DMS153 treated with DMSO at 0.1 percent for 48 hours (cell line): ENCODE measurements at regions not wholly inside any gene's neighbourhood (a gene's known extent, or its start where the extent isn't known, plus 50 kb on each side); places are given as distances from the start of the nearest gene placed in this dataset.

Source experiments
- DNase-seq: peaks from one replicate; lab custom pipeline; 2025; ENCODE audit not compliant: unreplicated experiment; lab: John Stamatoyannopoulos, UW

GRCh38 chr10:3980660-3981059 lies 195.7 kb upstream of the KLF6 start:
- DNase-seq, result no peak

GRCh38 chr10:3980144-3980543 lies 195.1 kb upstream of the KLF6 start:
- DNase-seq, result no peak

DNA sequence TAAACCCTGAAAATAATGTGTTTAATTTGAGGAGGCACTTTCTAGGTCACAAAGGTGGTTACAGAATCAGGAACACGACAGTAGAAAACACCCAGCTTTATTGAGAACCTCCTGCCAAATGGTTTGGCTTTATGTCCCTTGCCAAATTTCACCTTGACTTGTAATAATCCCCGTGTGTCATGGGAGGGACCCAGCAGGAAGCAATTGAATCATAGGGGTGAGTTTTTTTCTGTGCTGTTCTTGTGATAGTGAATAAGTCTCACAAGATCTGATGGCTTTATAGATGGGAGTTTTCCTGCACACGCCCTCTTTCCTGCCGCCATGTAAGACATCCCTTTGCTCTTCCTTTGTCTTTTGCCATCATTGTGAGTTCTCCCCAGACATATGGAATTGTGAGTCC lies 193.8 kb upstream of the KLF6 start:
- no peak for DNase-seq

DNA sequence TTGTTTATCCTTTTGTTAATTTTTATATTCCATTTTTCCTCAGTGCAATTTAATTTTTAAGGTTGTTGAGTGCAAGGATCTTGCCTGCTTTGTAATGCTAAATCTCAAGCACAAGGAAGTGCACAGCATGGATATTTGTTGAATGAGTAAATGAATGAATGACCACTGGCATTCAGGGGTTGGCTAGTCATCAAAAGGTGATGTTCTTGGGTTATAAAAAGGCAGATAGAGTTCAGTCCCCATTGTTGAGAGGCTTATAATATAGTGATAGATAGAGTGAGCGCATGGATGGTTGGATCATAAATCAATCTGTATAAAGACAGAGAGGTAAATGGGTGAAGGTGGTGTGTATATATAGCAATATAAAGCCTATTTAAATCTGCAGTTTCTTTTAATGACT lies 193.2 kb upstream of the KLF6 start:
- no peak for DNase-seq

DNA sequence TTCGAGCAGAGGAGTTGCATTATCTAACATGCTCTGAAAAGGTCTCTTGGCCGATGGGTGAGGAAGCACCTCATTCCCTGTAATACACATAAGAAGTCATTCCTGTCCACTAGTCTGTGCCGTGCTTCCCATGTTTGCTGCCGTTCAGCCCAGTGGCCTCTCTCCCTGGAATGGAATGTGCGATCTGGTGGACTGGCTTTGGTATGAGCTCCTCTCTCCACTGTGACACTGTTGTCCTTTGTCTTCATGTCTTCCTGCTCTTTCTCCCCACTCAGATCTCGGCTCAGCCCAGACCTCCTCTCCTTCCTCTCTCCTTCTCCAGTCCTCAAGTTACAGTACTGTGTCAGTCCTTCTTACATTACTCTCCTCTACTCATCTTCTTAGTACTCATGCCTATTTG lies 192.8 kb upstream of the KLF6 start:
- DNase-seq, result no peak

- DNase-seq, result no peak
Observed at GRCh38 chr10:3976718-3977117, 191.7 kb upstream of the KLF6 start.

DNA sequence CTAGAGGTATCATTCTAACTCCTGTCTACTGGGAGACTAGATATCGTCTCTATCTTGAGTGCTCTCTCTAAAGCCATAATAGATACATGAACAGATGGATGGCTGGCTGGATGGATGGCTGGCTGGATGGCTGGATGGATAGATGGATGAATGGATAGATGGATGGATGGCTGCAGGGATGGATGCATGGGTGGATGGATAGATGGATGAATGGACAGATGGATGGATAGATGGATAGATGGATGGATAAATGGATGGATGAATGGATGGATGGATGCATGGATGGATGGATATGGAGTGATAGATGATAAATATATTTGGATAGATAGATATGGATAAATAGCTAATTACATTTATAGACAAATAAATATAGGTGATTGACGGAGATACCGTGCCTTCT lies 191.2 kb upstream of the KLF6 start:
- DNase-seq, result no peak

GRCh38 chr10:3975016-3975415 lies 190.0 kb upstream of the KLF6 start:
- DNase-seq, result no peak

DNA sequence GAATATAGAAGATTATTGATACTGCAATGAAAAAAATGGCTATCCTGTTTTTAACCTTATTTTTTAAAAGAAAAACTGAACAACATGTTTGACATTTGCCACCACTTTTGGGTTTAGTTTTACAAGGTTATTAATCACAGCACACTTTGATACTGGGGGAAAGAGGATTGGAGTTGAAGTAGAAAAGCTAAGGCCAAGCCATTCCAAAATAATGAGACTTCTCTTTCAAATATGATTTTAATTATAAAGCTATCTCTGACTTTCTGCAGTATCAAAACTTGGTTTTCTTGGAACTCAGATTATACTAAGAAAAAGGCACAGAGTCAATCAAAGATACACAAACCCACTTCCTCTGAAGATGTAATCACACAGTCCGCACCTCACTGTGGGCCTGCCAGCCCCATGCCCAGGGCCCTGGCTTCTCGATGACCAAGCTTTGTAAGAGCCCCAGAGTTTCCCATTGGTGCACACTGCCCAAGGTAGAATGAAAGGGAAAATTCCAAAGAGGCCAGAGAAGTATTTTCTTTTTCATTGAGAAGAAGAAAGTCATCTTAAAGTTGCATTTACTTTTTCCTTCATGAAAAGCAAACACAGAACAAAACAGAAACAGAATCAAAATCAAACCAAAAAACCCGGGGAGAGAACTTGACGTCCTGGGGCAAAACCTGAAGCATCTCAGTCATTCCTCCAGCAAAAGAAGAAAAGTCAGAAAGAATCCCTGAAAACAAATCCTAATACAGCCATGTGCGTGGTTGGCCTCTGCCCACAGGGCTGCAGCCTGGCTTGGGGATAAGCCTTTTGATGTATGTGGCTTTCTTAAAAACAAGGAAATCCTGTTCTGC lies 187.7 kb upstream of the KLF6 start:
- DNase-seq, result no peak

- DNase-seq, result no peak
Observed at GRCh38 chr10:3971713-3972112, 186.7 kb upstream of the KLF6 start.

DNA sequence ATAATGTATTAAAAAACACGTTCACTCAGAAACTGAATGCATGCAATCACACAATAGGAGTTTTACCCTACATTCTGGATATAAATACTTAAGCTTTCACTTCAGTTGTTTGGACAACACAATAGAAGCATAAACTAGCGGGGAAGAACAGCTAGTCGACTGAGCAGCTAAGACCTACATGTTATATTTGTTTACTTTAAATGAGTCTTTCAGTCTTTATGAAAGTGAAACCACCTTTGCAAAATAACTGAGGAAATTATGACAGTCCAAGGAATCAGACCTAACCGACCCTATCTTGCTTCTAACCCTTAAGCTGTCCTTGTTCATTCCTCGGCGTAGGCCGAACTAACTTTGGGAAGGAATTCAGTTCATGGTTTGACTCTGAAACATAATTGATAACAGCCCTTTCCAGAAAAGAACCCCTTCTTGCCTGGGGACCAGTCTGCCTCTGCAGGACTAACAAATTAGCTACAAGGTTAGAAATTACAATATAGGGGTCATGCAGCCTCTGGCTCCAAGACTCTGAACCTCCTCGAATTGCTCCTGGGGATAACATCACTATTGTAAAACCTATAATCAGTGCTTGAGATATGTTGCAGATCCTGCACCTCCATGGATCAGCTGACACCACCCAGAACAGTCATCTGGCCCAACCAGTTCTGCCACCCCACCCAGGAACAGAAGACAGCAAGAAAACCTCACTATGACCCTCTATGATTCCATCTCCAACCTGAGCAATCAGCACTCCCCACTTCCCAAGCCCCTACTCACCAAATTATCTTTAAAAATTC lies 185.1 kb upstream of the KLF6 start:
- no peak for DNase-seq

DNA sequence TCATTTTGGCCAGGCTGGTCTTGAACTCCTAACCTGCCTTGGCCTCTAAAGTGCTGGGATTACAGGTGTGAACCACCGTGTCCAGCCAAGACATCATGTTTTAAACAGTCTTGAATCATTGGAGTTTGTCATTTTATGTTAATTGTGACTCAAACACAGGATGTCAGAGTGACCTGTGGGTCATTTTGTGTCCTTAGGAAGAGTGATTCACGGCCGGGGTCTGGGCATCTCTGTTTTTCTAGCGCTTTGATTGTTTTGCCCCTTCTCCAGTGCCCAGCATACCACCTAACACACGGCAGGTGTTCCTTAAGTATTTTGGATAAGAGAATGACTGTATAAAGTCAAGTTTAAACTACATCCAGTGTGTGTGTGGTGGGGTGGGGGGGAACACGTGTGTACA lies 183.7 kb upstream of the KLF6 start:
- DNase-seq, result no peak

DNA sequence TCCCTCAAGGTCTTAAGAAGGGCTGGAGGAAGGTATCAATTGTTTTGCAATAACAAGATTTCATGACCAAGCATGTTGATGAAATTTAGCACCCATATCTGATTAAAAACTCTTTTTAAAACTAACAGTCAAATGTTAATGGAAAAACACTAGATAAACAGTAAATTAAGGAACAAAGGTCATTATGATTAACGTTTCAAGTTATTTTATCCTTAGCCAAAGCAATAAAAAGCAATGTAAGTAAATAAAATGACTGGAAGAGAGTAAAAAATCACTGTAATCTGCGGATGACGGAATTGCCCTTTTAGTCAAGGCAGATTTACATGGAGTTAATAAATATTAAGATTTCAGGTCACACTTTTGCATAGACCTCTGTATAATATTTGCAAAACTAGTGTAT lies 179.5 kb upstream of the KLF6 start:
- no peak for DNase-seq

DNA sequence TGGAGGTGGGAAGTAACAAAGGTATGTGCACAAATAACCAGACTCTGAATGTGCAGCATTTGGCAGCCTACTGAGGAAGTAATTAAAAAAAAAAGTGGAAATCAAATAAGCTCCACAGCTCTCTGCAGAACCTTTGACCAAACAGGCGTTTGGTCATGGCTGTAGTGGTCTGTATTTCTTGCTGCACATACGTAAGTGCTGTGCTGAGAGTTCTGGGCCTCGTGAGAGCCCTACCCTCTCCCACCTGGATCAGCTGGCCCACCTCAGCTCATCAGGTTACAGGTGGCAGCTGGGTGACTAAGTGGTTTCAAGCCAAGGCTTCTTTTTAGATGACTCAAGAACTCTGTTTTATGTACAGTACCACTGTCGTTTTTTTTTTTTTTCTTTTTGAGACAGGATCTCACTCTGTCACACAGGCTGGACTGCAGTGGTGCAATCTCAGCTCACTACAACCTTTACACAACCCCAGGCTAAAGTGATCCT lies 178.2 kb upstream of the KLF6 start:
- DNase-seq, result peak; percentile 14

GRCh38 chr10:3961082-3961481 lies 176.1 kb upstream of the KLF6 start:
- DNase-seq, result no peak

DNA sequence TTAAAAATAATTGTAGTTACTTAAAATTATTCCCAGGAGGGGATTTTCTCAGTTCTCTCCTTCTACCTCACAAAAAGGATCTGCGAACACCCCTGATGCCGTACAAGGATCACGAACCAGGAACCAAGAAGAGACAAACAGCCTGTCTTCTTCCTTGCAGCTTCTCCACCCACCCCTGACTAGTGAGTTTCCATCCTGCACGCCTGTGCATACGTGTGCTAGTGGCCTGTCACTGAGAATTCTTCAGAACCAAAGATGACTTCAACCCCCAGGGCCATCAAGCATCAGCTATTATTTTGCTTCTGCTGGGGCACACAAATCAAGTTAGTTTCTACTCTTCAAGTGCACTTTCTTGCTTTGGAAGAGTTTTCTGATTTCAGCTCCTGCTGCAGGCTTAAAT lies 175.5 kb upstream of the KLF6 start:
- DNase-seq, result no peak

GRCh38 chr10:3959370-3960325 lies 174.6 kb upstream of the KLF6 start:
- DNase-seq, result no peak

DNA sequence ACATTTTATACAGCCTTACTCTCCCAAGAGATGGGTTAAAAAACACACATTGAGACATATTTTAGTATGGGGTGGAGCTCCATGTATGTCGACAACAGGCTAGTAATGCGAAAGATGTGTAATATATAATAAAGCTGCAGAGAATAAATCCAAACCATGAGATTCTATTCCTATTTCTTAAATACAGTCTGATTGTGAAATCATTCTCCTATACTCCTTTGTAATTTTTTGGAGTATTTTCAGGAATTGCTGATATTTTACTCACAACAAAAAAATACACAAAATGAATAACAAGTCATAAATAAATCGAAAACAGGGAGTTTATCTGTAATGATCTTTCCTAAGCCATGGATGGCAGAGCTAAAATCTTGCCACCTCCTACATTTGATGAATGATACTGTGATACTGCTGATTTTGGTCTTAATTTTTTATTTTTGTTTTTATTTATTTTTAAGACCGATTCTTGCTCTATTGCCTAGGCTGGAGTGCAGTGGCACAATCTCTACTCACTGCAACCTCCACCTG lies 173.5 kb upstream of the KLF6 start:
- DNase-seq, result no peak

GRCh38 chr10:3955955-3956617 lies 171.1 kb upstream of the KLF6 start:
- DNase-seq, result peak; percentile 31

DNA sequence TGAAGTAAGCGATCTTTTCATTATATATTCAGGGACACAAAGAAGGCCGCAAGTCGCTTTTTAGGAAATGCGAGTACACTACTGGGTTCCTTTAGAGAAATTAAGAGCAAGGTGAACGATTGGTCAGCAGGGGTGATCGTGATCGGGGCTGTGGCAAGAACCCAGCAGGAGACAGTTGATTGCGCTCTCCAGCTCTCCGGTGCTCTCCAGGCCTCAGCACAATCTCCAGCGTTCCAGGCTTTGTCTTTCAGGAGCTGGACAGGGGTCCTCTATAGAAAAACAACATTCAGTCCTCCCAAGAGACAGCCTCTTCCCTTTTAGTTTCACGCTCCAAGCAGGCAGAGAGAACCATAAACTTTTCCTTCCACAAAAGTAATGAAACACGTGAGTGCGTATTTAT lies 170.5 kb upstream of the KLF6 start:
- DNase-seq, result no peak
